DND-41 (cell line): ENCODE measurements at regions not wholly inside any gene's neighbourhood (a gene's known extent, or its start where the extent isn't known, plus 50 kb on each side); places are given as distances from the start of the nearest gene placed in this dataset.
A peak's percentile ranks its signal among the peaks of the same experiment; 100 is the strongest.
"Not testable (repeated sequence)": the region's sequence is repeated elsewhere in the genome, so short reads cannot be mapped to it uniquely, and the experiment has no call there.

Experiments
- ATAC-seq: fragments of 200-7000 bp; cut with Tn5 transposase; 3 replicates; pipeline ENCODE4 v1.9.1; 2021; ENCODE audit warnings: low read depth; ENCODE audit not compliant: insufficient read depth
- DNase-seq: peaks from one replicate; pipeline ENCODE4 v3.0.0-alpha.2; 2020
- H2AFZ ChIP-seq: 2 replicates; pipeline ENCODE4 v1.6.0; 2012; ENCODE audit warnings: low read depth, low read length
- H3K27ac ChIP-seq: 2 replicates; pipeline ENCODE4 v1.5.1; 2012; ENCODE audit warnings: low read length, inconsistent platforms
- H3K27me3 ChIP-seq: fragments of 200-600 bp; sonication (generic); 2 replicates; pipeline ENCODE4 v1.6.0; 2012; ENCODE audit warnings: low read length, mild to moderate bottlenecking, inconsistent platforms; ENCODE audit not compliant: insufficient read depth, poor library complexity
- H3K36me3 ChIP-seq: 2 replicates; pipeline ENCODE4 v1.5.1; 2012; ENCODE audit warnings: low read length, inconsistent platforms; ENCODE audit not compliant: insufficient read depth
- H3K4me1 ChIP-seq: 2 replicates; pipeline ENCODE4 v1.5.1; 2012; ENCODE audit warnings: mild to moderate bottlenecking, low read length; ENCODE audit not compliant: insufficient read depth
- H3K4me2 ChIP-seq: 2 replicates; pipeline ENCODE4 v1.6.0; 2012; ENCODE audit warnings: mild to moderate bottlenecking, moderate library complexity, low read length, inconsistent platforms; ENCODE audit not compliant: insufficient read depth
- H3K4me3 ChIP-seq, 2 experiments: fragments of 200-600 bp in 1 of 2; shearing (Covaris generic) in 1 of 2; 2 replicates each; pipeline ENCODE4 v1.5.1; 2012 to 2016; ENCODE audit warnings: inconsistent platforms in 2 of 2, low read length in 2 of 2, mild to moderate bottlenecking in 2 of 2, low read depth in 1 of 2, moderate library complexity in 1 of 2
- H3K79me2 ChIP-seq: 2 replicates; pipeline ENCODE4 v1.6.0; 2012; ENCODE audit warnings: low read length, inconsistent platforms; ENCODE audit not compliant: insufficient read depth
- H3K9ac ChIP-seq: 2 replicates; pipeline ENCODE4 v1.6.0; 2012; ENCODE audit warnings: low read depth, mild to moderate bottlenecking, inconsistent platforms, low read length, moderate library complexity
- H3K9me3 ChIP-seq: 2 replicates; pipeline ENCODE4 v1.5.1; 2012; ENCODE audit warnings: low read length, moderate library complexity, mild to moderate bottlenecking, inconsistent platforms; ENCODE audit not compliant: insufficient read depth, severe bottlenecking
- H4K20me1 ChIP-seq: 2 replicates; pipeline ENCODE4 v1.6.0; 2012; ENCODE audit warnings: low read length; ENCODE audit not compliant: insufficient read depth
- EZH2 ChIP-seq: IDR thresholded peaks from 3 replicates; pipeline ENCODE4 v1.6.1; 2012; ENCODE audit warnings: borderline replicate concordance, low read depth, mild to moderate bottlenecking, moderate library complexity, low read length, inconsistent platforms; ENCODE audit not compliant: severe bottlenecking
- TF ChIP-seq, protein P1 (sequence below): IDR thresholded peaks from 2 replicates; pipeline ENCODE4 v1.5.1; 2012; ENCODE audit warnings: borderline replicate concordance, low read length, moderate library complexity, mild to moderate bottlenecking; ENCODE audit not compliant: poor library complexity, severe bottlenecking; ENCODE audit errors: extremely low read depth

DNA sequence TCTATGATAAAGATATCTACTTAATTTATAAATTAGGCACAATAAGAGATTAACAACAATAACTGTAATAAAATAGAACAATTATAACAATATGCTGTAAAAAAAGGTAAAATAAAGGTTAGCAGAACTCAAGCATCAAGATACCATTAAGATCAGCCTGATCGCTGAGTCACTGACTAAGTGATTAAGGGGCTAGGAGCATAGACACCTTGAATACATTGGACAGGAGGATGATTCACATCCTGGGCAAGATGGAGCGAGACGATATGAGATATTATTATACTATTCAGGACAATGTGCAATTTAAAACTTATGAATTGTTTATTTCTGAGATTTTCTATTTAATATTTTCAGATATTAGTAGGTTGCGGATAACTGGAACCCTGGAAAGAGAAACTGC, 1277.8 kb upstream of the ZEB2 start:
- Histone ChIP-seq H3K36me3 (no peaks in the 10 kb centered on the region), H3K79me2 (no peaks in the 10 kb centered on the region), H4K20me1 (no peaks in the 10 kb centered on the region), H3K4me1 (no peaks in the 10 kb centered on the region), H3K9me3 (no peaks in the 10 kb centered on the region), H3K4me3 (no peak overlapping the region), H3K27me3 (no peaks in the 10 kb centered on the region), H3K4me2 (no peak overlapping the region), H3K9ac (no peak overlapping the region), H2AFZ (no peak overlapping the region), H3K27ac (no peak overlapping the region)
- DNase-seq (no peak), ATAC-seq (no peak)
- no peak for TF ChIP-seq EZH2
- TF ChIP-seq, protein P1, sequence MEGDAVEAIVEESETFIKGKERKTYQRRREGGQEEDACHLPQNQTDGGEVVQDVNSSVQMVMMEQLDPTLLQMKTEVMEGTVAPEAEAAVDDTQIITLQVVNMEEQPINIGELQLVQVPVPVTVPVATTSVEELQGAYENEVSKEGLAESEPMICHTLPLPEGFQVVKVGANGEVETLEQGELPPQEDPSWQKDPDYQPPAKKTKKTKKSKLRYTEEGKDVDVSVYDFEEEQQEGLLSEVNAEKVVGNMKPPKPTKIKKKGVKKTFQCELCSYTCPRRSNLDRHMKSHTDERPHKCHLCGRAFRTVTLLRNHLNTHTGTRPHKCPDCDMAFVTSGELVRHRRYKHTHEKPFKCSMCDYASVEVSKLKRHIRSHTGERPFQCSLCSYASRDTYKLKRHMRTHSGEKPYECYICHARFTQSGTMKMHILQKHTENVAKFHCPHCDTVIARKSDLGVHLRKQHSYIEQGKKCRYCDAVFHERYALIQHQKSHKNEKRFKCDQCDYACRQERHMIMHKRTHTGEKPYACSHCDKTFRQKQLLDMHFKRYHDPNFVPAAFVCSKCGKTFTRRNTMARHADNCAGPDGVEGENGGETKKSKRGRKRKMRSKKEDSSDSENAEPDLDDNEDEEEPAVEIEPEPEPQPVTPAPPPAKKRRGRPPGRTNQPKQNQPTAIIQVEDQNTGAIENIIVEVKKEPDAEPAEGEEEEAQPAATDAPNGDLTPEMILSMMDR, result no peak

DNA sequence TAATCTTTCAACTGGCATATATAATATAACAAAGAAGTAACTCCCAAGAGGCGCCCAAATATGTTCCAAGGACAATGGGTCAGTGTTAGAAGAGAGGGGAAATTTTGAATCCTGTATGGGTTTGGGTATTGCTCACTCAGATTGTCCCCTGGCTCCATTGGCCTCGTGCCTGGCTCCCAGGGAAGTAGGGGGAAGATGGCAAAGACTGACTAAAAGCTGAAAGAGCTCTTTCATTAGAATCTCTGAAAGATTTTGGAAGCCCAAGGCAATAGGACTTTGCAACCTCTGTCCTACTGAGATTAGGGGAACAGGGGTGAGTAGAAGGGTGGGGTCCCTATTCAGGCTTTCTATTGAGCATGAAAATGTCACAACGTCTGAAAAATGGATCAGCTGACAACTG, 1272.8 kb upstream of the ZEB2 start:
- no peak overlapping the region for H3K9ac ChIP-seq
- H2AFZ ChIP-seq, result 0 out of 2 replicates have a peak overlapping the region, but pooled peaks have one; percentile 26
- ATAC-seq (no peak), DNase-seq (no peak)
- TF ChIP-seq, protein P1, result no peak
- no peak for TF ChIP-seq EZH2
- no peaks in the 10 kb centered on the region for H3K36me3 ChIP-seq
- no peaks in the 10 kb centered on the region for H3K9me3 ChIP-seq
- H3K4me3 ChIP-seq, result no peak overlapping the region
- no peaks in the 10 kb centered on the region for H3K79me2 ChIP-seq
- H3K4me1 ChIP-seq, result no peaks in the 10 kb centered on the region
- H3K27ac ChIP-seq, result no peak overlapping the region
- H3K4me2 ChIP-seq, result no peak overlapping the region
- no peaks in the 10 kb centered on the region for H4K20me1 ChIP-seq
- no peaks in the 10 kb centered on the region for H3K27me3 ChIP-seq

DNA sequence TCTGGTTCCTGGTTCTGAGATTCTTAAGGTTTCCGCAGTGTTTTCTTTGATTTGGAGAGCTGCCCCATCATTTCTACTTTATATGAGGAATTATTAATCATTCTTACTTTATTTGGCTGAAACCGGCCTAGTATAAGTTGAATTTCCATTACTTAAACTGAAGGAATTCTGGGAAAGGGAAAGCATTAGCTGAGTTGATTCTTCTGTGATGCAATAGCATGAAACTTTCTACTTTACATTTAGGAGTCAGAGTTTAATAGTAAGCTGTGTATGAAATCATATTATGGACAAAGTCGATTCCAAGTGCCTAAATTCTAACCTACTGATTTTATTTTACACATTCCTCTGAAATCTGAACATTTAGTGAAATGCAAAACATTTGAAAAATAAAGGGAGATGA, 1269.7 kb upstream of the ZEB2 start:
- H3K4me2 ChIP-seq, result no peak overlapping the region
- no peak overlapping the region for H3K27ac ChIP-seq
- H3K27me3 ChIP-seq, result no peaks in the 10 kb centered on the region
- ATAC-seq (no peak), DNase-seq (no peak)
- no peaks in the 10 kb centered on the region for H3K36me3 ChIP-seq
- H3K9me3 ChIP-seq, result no peaks in the 10 kb centered on the region
- H3K4me3 ChIP-seq, result no peak overlapping the region
- no peaks in the 10 kb centered on the region for H4K20me1 ChIP-seq
- no peak overlapping the region for H2AFZ ChIP-seq
- no peak for TF ChIP-seq EZH2
- TF ChIP-seq, protein P1, result no peak
- H3K9ac ChIP-seq, result no peak overlapping the region
- H3K4me1 ChIP-seq, result no peaks in the 10 kb centered on the region
- H3K79me2 ChIP-seq, result no peaks in the 10 kb centered on the region

DNA sequence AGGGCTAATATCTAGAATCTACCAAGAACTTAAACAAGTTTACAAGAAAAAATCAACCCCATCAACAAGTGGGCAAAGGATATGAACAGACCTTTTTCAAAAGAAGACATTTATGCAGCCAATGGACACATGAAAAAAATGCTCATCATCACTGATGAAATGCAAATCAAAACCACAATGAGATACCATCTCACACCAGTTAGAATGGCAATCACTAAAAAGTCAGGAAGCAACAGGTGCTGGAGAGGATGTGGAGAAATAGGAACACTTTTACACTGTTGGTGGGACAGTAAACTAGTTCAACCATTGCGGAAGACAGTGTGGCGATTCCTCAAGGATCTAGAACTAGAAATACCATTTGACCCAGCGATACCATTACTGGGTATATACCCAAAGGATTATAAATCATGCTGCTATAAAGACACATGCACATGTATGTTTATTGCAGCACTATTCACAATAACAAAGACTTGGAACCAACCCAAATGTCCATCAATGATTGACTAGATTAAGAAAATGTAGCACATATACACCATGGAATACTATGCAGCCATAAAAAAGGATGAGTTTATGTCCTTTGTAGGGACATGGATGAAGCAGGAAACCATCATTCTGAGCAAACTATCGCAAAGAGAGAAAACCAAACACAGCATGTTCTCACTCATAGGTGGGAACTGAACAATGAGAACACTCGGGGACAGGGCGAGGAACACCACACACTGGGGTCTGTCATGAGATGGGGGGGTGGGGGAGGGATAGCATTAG, 1267.9 kb upstream of the ZEB2 start:
- not testable (repeated sequence) for H3K27ac ChIP-seq, H3K27me3 ChIP-seq, H4K20me1 ChIP-seq, H3K4me1 ChIP-seq, H2AFZ ChIP-seq, ATAC-seq, H3K79me2 ChIP-seq, H3K9ac ChIP-seq, DNase-seq, H3K4me2 ChIP-seq, H3K36me3 ChIP-seq, H3K9me3 ChIP-seq, H3K4me3 ChIP-seq

DNA sequence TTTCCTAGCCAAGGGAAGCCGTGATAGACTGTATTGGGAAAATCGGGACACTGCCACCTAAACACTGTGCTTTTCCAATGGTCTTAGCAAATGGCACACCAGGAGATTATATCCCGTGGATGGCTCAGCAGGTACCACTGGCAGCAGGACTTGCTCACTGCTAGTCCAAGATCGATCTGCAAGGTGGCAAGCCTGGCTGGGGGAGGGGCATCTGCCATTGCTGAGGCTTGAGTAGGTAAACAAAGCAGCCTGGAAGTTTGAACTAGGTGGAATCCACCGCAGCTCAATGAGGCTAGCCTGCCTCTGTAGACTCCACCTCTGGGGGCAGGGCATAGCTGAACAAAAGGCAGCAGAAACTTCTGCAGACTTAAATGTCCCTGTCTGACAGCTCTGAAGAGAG, 1262.7 kb upstream of the ZEB2 start:
- not testable (repeated sequence) for H3K4me3 ChIP-seq, H2AFZ ChIP-seq, ATAC-seq, H3K36me3 ChIP-seq, H4K20me1 ChIP-seq, H3K9me3 ChIP-seq, H3K4me1 ChIP-seq, H3K9ac ChIP-seq, H3K4me2 ChIP-seq, DNase-seq, H3K79me2 ChIP-seq, H3K27ac ChIP-seq, H3K27me3 ChIP-seq
